ENCODE measurements at regions not wholly inside any gene's neighbourhood (a gene's known extent, or its start where the extent isn't known, plus 50 kb on each side); places are given as distances from the start of the nearest gene placed in this dataset.
"Not testable (repeated sequence)": the region's sequence is repeated elsewhere in the genome, so short reads cannot be mapped to it uniquely, and the experiment has no call there.

DNA sequence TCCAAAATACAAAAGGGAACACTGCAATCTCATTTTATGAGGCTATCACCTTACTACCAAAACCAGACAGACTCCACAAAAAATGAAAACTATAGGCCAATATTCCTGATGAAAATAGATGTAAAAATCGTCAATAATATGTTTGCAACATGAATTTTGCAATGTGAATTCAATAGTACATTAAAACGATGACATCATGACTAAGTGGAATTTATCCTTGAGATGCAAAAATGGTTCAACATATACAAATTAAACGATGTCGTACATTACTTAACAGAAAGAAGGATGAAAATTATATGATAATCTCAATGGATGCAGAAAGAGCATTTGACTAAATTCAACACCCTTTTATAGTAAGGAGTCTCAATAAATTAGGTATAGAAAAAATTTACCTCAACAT is 123.0 kb downstream of the AREG start:
- Histone ChIP-seq H3K27ac (no peak overlapping the region), H3K4me3 (no peak overlapping the region), H3K36me3 (no peaks in the 10 kb centered on the region), H3K9me3 (peaks cover 0 to 42% (median 0%) of the 10 kb centered on the region in 4 donors), H3K4me1 (no peaks in the 10 kb centered on the region), H3K27me3 (no peaks in the 10 kb centered on the region)
- TF ChIP-seq POLR2A (IDR thresholded peaks at IDR 0.05), result no peak
- TF ChIP-seq CTCF (IDR thresholded peaks at IDR 0.05), result no peak
- TF ChIP-seq EP300 (IDR thresholded peaks at IDR 0.05), result no peak
- DNase-seq (ENCODE audit: low spot score in 2 of 2), result no peak
- 87 to 94% methylated on average over 4 of the region's 4 CpGs for WGBS, 2 donors

GRCh38 chr4:74570095-74570494 is 125.2 kb downstream of the AREG start:
- TF ChIP-seq CTCF (IDR thresholded peaks at IDR 0.05), result no peak
- TF ChIP-seq EP300 (IDR thresholded peaks at IDR 0.05), result no peak
- TF ChIP-seq POLR2A (IDR thresholded peaks at IDR 0.05), result no peak
- 56 to 71% methylated on average over 3 of the region's 3 CpGs for WGBS, 2 donors
- H3K27me3 ChIP-seq, result no peaks in the 10 kb centered on the region
- H3K9me3 ChIP-seq, result peaks cover 0 to 36% (median 0%) of the 10 kb centered on the region in 4 donors
- no peak overlapping the region for H3K27ac ChIP-seq
- H3K36me3 ChIP-seq, result no peaks in the 10 kb centered on the region
- no peak for DNase-seq (ENCODE audit: low spot score in 2 of 2)
- no peaks in the 10 kb centered on the region for H3K4me1 ChIP-seq
- no peak overlapping the region for H3K4me3 ChIP-seq

DNA sequence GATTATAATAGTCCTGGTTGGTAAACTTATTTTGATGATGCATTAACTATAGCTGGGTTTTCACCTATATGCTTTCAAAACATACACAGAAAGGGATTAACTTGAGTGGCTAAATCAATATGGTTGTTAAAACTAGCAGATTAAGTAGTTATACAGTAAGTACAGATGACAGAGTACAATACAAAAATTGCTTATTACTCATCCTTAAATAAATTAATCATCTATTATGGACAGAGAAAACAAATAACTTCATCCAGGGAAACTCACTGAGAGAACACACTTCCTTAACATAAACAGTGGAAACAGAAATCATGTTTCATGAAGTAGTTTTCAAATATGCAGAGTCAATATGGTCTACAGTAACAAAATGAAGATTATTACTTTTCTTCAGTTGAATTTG is 133.4 kb downstream of the AREG start:
- H3K27me3 ChIP-seq, result no peaks in the 10 kb centered on the region
- H3K9me3 ChIP-seq, result no peaks in the 10 kb centered on the region
- H3K36me3 ChIP-seq, result no peaks in the 10 kb centered on the region
- H3K4me1 ChIP-seq, result no peaks in the 10 kb centered on the region
- H3K27ac ChIP-seq, result no peak overlapping the region
- no peak overlapping the region for H3K4me3 ChIP-seq
- no peak for TF ChIP-seq CTCF (IDR thresholded peaks at IDR 0.05)
- no peak for TF ChIP-seq POLR2A (IDR thresholded peaks at IDR 0.05)
- TF ChIP-seq EP300 (IDR thresholded peaks at IDR 0.05), result no peak
- no peak for DNase-seq (ENCODE audit: low spot score in 2 of 2)

DNA sequence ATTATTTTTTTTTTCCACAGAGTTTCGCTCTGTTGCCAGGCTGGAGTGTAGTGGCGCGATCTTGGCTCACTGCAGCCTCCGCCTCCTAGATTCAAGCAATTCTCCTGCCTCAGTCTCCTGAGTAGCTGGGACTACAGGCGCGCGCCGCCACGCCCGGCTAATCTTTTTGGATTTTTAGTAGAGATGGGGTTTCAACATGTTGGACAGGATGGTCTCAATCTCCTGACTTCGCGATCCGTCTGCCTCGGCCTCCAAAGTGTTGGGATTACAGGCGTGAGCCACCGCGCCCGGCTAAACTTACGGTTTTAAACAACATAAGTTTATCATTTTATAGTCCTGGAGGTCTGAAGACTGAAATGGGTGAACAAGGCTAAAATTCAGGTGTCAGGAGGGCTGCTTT is 133.9 kb downstream of the AREG start:
- not testable (repeated sequence) for DNase-seq (ENCODE audit: low spot score in 2 of 2); H3K27me3 ChIP-seq; H3K4me1 ChIP-seq; H3K36me3 ChIP-seq; H3K27ac ChIP-seq; H3K4me3 ChIP-seq; H3K9me3 ChIP-seq
- 89 to 94% methylated on average over 19 of the region's 19 CpGs for WGBS, 2 donors

- 24 to 72% methylated on average over 1 of the region's 1 CpG for WGBS, 2 donors
Observed at GRCh38 chr4:74583089-74583700, 138.3 kb downstream of the AREG start.

GRCh38 chr4:74583757-74584156 is 138.8 kb downstream of the AREG start:
- Histone ChIP-seq H3K27me3 (no peaks in the 10 kb centered on the region), H3K4me3 (no peak overlapping the region), H3K9me3 (no peaks in the 10 kb centered on the region), H3K4me1 (no peaks in the 10 kb centered on the region), H3K36me3 (no peaks in the 10 kb centered on the region), H3K27ac (no peak overlapping the region)
- TF ChIP-seq CTCF (IDR thresholded peaks at IDR 0.05), result no peak
- TF ChIP-seq EP300 (IDR thresholded peaks at IDR 0.05), result no peak
- TF ChIP-seq POLR2A (IDR thresholded peaks at IDR 0.05), result no peak
- DNase-seq (ENCODE audit: low spot score in 2 of 2), result no peak

More at GRCh38 chr4:74583089-74583700, 138.3 kb downstream of the AREG start:
- no peaks in the 10 kb centered on the region for H3K9me3 ChIP-seq
- no peak for TF ChIP-seq EP300 (IDR thresholded peaks at IDR 0.05)
- no peaks in the 10 kb centered on the region for H3K36me3 ChIP-seq
- DNase-seq (ENCODE audit: low spot score in 2 of 2), result no peak
- no peak overlapping the region for H3K4me3 ChIP-seq
- H3K27me3 ChIP-seq, result no peaks in the 10 kb centered on the region
- no peak overlapping the region for H3K27ac ChIP-seq
- H3K4me1 ChIP-seq, result no peaks in the 10 kb centered on the region
